ENCODE measurements at regions not wholly inside any gene's neighbourhood (a gene's known extent, or its start where the extent isn't known, plus 50 kb on each side); places are given as distances from the start of the nearest gene placed in this dataset.

- Histone ChIP-seq H3K79me2 (ENCODE audit: insufficient read depth, low read length) (no peaks in the 10 kb centered on the region), H4K20me1 (ENCODE audit: insufficient read depth) (no peaks in the 10 kb centered on the region), H3K36me3 (ENCODE audit: control insufficient read depth in 1 of 2, insufficient read depth in 2 of 2, low read length in 2 of 2) (no peaks in the 10 kb centered on the region), H3K27ac (ENCODE audit: low read depth, low read length) (no peak overlapping the region), H3K4me1 (ENCODE audit: control insufficient read depth in 1 of 2, insufficient read depth in 2 of 2, low read length in 2 of 2) (no peaks in the 10 kb centered on the region), H3K9ac (ENCODE audit: low read length) (no peak overlapping the region), H3K4me2 (ENCODE audit: low read length) (no peak overlapping the region), H2AFZ (ENCODE audit: low read depth, low read length, poor library complexity, severe bottlenecking) (no peak overlapping the region), H3K9me2 (ENCODE audit: insufficient read depth) (no peaks in the 10 kb centered on the region), H3K4me3 (replicated peaks in 1 of 2; ENCODE audit: low read depth in 1 of 2, low read length in 2 of 2) (no peak overlapping the region), H3K27me3 (ENCODE audit: insufficient read depth, low read length) (no peaks in the 10 kb centered on the region), H3K9me3 (ENCODE audit: control insufficient read depth in 1 of 2, insufficient read depth in 1 of 2, low read depth in 1 of 2, low read length in 2 of 2) (no peaks in the 10 kb centered on the region)
- ATAC-seq (no peak), DNase-seq (ENCODE audit: low read depth, low spot score) (no peak)
- ChIA-PET CTCF (no interaction called here), POLR2A (no interaction called here), RAD21 (ENCODE audit: low non-redundant PET in 1 of 2, low total read pairs in 2 of 2, uncharacterized antibody in 2 of 2, unreplicated experiment in 2 of 2) (no interaction called here)
- no TSS peak for BruUV-seq (replicated peaks)
- TF ChIP-seq EZH2phosphoT487 (IDR thresholded peaks at IDR 0.05; ENCODE audit: borderline replicate concordance) (no peak), SP1 (IDR thresholded peaks at IDR 0.05; ENCODE audit: low read depth) (no peak), SIN3A (IDR thresholded peaks at IDR 0.05; ENCODE audit: low read depth) (no peak)
- intact Hi-C loops (cut with micrococcal nuclease), result no loop called here
Measured at GRCh38 chr15:58355973-58356372, 75.8 kb upstream of the LIPC start.

DNA sequence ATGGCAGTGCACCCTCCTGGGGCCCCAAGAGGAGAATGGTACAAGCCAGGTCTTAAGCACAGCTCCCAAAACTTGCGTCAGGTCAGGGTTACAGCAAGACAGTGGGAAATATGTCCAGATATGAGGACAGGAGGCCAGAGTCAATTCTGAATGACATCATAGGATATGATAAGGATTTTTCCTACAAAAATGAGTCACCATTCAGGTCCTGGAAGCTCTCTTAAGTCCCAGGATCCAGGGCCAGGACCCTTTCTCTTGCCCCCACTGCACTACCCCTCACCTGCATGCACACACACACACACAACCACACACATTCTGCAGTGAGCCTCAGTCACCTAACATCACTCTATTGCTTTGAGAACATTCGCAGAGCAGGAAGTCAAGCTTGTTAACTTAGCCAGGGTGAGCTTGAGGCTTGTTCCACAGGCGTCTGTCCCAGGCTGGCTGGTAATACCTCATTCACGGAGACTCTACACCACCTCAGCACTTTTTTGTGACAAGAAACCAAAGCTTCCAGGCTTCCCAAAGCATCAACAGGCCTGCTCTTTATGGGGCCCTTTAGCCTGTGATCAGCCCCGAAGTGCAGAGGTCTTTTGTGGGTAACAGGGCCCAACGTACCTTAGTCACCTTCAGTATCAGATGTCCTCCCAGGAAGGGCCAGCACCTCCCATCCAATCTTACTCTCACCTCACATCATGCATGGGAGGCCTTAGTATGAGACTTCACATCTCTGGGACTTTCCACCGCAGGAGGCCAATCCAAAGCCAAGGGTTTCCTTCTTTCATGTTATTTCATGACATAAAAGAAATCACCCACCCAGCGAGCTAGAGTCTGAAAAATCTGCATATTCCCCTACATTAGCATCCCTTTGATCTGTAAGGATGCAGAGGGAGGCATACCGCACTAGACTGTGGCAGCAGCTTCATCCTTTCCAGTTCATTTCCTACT is 74.0 kb upstream of the LIPC start:
- H3K27me3 ChIP-seq (ENCODE audit: insufficient read depth, low read length), result no peaks in the 10 kb centered on the region
- ATAC-seq (no peak), DNase-seq (ENCODE audit: low read depth, low spot score) (no peak)
- intact Hi-C loops (cut with micrococcal nuclease), result no loop called here
- no peaks in the 10 kb centered on the region for H3K4me1 ChIP-seq (ENCODE audit: control insufficient read depth in 1 of 2, insufficient read depth in 2 of 2, low read length in 2 of 2)
- no peak overlapping the region for H3K4me3 ChIP-seq (replicated peaks in 1 of 2; ENCODE audit: low read depth in 1 of 2, low read length in 2 of 2)
- RAD21 ChIA-PET (ENCODE audit: low non-redundant PET in 1 of 2, low total read pairs in 2 of 2, uncharacterized antibody in 2 of 2, unreplicated experiment in 2 of 2), result interaction anchor here in 1 of 2 experiments (0.5 kb wide), 1 partner anchor 718 kb away, joined by 3 read pairs; no protein-coding TSS in a partner anchor
- H3K9ac ChIP-seq (ENCODE audit: low read length), result no peak overlapping the region
- H3K9me3 ChIP-seq (ENCODE audit: control insufficient read depth in 1 of 2, insufficient read depth in 1 of 2, low read depth in 1 of 2, low read length in 2 of 2), result no peaks in the 10 kb centered on the region
- no peak overlapping the region for H3K4me2 ChIP-seq (ENCODE audit: low read length)
- no peak overlapping the region for H2AFZ ChIP-seq (ENCODE audit: low read depth, low read length, poor library complexity, severe bottlenecking)
- CTCF ChIA-PET, result no interaction called here
- H3K36me3 ChIP-seq (ENCODE audit: control insufficient read depth in 1 of 2, insufficient read depth in 2 of 2, low read length in 2 of 2), result no peaks in the 10 kb centered on the region
- no peak overlapping the region for H3K27ac ChIP-seq (ENCODE audit: low read depth, low read length)
- POLR2A ChIA-PET, result no interaction called here
- H3K9me2 ChIP-seq (ENCODE audit: insufficient read depth), result no peaks in the 10 kb centered on the region
- H3K79me2 ChIP-seq (ENCODE audit: insufficient read depth, low read length), result no peaks in the 10 kb centered on the region
- BruUV-seq (replicated peaks), result no TSS peak
- H4K20me1 ChIP-seq (ENCODE audit: insufficient read depth), result no peaks in the 10 kb centered on the region
- no peak for TF ChIP-seq REST (IDR thresholded peaks at IDR 0.05; ENCODE audit: low read depth)
- no peak for TF ChIP-seq ATF3 (IDR thresholded peaks at IDR 0.05)
- TF ChIP-seq, protein P1, sequence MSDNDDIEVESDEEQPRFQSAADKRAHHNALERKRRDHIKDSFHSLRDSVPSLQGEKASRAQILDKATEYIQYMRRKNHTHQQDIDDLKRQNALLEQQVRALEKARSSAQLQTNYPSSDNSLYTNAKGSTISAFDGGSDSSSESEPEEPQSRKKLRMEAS (IDR thresholded peaks at IDR 0.05), result no peak
- TF ChIP-seq CEBPB (IDR thresholded peaks at IDR 0.05; ENCODE audit: low read depth), result no peak
- TF ChIP-seq POLR2AphosphoS5 (IDR thresholded peaks at IDR 0.05; ENCODE audit: low read depth, low read length), result no peak
- TF ChIP-seq ZNF274 (IDR thresholded peaks at IDR 0.05; ENCODE audit: low read depth, low read length), result no peak
- TF ChIP-seq SP1 (IDR thresholded peaks at IDR 0.05; ENCODE audit: low read depth), result no peak
- no peak for TF ChIP-seq YY1 (IDR thresholded peaks at IDR 0.05; ENCODE audit: extremely low read depth, insufficient replicate concordance, low read depth, low read length)
- TF ChIP-seq ELF1 (IDR thresholded peaks at IDR 0.05; ENCODE audit: borderline replicate concordance, low read depth), result no peak
- no peak for TF ChIP-seq SRF (IDR thresholded peaks at IDR 0.05; ENCODE audit: low read depth)
- TF ChIP-seq EZH2phosphoT487 (IDR thresholded peaks at IDR 0.05; ENCODE audit: borderline replicate concordance), result no peak
- TF ChIP-seq EZH2 (IDR thresholded peaks at IDR 0.05), result no peak
- no peak for TF ChIP-seq RAD21 (IDR thresholded peaks at IDR 0.05; ENCODE audit: low read depth)
- no peak for TF ChIP-seq CBX3 (IDR thresholded peaks at IDR 0.05; ENCODE audit: low read depth)
- no peak for TF ChIP-seq TCF7L2 (IDR thresholded peaks at IDR 0.05; ENCODE audit: borderline replicate concordance, extremely low read depth, insufficient read depth, insufficient read length)

Data from HCT116 (cell line).